Gastroesophageal sphincter (tissue), 4 donors: ENCODE measurements at regions not wholly inside any gene's neighbourhood (a gene's known extent, or its start where the extent isn't known, plus 50 kb on each side); places are given as distances from the start of the nearest gene placed in this dataset.

Source experiments
- ATAC-seq: fragments of 150-250 bp; one replicate; pipeline ENCODE4 v1.9.1; 2016; ENCODE audit warnings: mild to moderate bottlenecking, moderate library complexity
- H3K27ac ChIP-seq, 4 donors: fragments of 200-600 bp; sonication (generic) in 3 of 4; 1 replicate in 3 of 4; 2 replicates in 1 of 4; pipeline ENCODE4 v1.5.1; 2016 to 2019
- H3K27me3 ChIP-seq: fragments of 200-600 bp; sonication (generic); one replicate; pipeline ENCODE4 v1.5.1; 2019
- H3K36me3 ChIP-seq, 2 donors: fragments of 200-600 bp; sonication (generic); one replicate each; pipeline ENCODE4 v1.5.1; 2019; ENCODE audit warnings: control low read depth in 1 of 2
- H3K4me1 ChIP-seq, 3 donors: fragments of 200-600 bp; sonication (generic); 1 replicate in 2 of 3; 2 replicates in 1 of 3; pipeline ENCODE4 v1.5.1; 2016 to 2019; ENCODE audit warnings: control low read depth in 2 of 3
- H3K4me3 ChIP-seq, 2 donors: fragments of 200-600 bp; sonication (generic); one replicate each; pipeline ENCODE4 v1.5.1; 2019; ENCODE audit warnings: mild to moderate bottlenecking in 1 of 2, moderate library complexity in 1 of 2
- H3K9me3 ChIP-seq, 3 donors: fragments of 200-600 bp; sonication (generic); one replicate each; pipeline ENCODE4 v1.5.1; 2017 to 2019; ENCODE audit warnings: control low read depth in 2 of 3
- EP300 ChIP-seq: sonication (generic); formaldehyde crosslinking; IDR thresholded peaks from one replicate; pipeline ENCODE4 v1.6.1; 2017; ENCODE audit warnings: antibody characterized with exemption, mild to moderate bottlenecking
- POLR2A ChIP-seq, 2 donors: fragments of 450-650 bp; IDR thresholded peaks; one replicate each; pipeline ENCODE4 v1.6.1; 2017; ENCODE audit warnings: antibody characterized with exemption in 2 of 2, mild to moderate bottlenecking in 2 of 2, moderate library complexity in 1 of 2
- POLR2AphosphoS5 ChIP-seq: sonication (generic); formaldehyde crosslinking; IDR thresholded peaks from one replicate; pipeline ENCODE4 v1.6.1; 2017; ENCODE audit warnings: antibody characterized with exemption
- WGBS, 2 donors: methylation state at CpG; one replicate each; pipeline ENCODE4 v1.1.5; 2018; ENCODE audit warnings: low coverage in 1 of 2; 5-methylcytosine and 5-hydroxymethylcytosine counted together
- TF ChIP-seq, protein P1 (sequence below), 4 experiments: fragments of 200-600 bp in 2 of 4; fragments of 450-650 bp in 2 of 4; sonication (generic) in 1 of 4; IDR thresholded peaks; one replicate each; pipeline ENCODE4 v1.5.1; 2017 to 2019; ENCODE audit warnings: antibody characterized with exemption in 4 of 4, mild to moderate bottlenecking in 2 of 4, moderate library complexity in 2 of 4

DNA sequence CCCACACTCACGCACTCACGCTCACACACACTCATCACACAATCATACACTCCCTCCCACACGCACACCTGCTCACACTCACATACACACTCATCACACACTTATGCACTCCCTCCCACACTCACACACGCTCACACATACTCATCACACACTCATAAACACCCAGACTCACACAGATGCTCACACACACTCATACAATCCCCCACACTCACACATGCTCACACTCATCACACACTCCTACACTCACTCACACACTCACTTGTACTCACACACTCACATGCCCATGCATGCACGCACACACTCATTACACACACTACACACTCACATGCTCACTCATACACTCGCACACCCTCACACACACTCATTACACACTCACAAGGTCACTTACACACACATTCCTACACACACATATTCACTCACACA lies 131.1 kb upstream of the PDE10A start:
- H3K9me3 ChIP-seq = no peaks in the 10 kb centered on the region
- WGBS, 2 donors = 89 to 94% methylated on average over 6 of the region's 6 CpGs
- no peak for ATAC-seq

DNA sequence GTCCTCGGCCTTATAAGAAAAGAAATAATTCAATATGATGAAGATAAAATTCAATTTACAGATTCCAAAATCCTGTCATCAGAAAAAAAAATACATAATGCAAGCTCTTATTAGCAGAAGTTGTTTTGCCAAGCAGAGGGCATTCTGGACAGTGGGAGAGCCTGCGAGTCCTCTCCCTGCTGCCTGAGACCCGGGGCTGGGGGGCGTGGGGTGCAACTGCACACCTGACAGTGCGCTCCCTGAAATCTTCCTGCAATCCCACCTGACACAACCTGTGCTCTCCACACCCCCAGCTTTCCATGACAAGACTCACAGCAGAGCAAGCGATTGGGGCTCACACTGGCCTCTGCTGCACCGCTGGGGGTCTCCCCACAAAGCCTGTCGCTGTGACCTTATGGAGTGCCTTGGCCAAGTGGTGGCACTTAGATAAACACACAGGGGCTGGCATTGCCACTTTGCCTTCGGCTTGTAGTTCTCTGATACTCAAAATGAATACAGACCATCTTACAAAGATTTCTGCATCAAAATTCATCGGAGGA lies 130.3 kb upstream of the PDE10A start:
- Histone ChIP-seq H3K27me3 (no peaks in the 10 kb centered on the region), H3K27ac (no peak overlapping the region), H3K9me3 (no peaks in the 10 kb centered on the region), H3K4me1 (no peaks in the 10 kb centered on the region), H3K36me3 (no peaks in the 10 kb centered on the region), H3K4me3 (no peak overlapping the region)
- ATAC-seq = no peak
- 81 to 94% methylated on average over 9 of the region's 10 CpGs for WGBS, 2 donors
- no peak for TF ChIP-seq EP300

More for the DNA sequence above, 131.1 kb upstream of the PDE10A start:
- Histone ChIP-seq H3K4me1 (no peaks in the 10 kb centered on the region), H3K27ac (no peak overlapping the region), H3K36me3 (no peaks in the 10 kb centered on the region), H3K4me3 (no peak overlapping the region), H3K27me3 (no peaks in the 10 kb centered on the region)
- TF ChIP-seq POLR2AphosphoS5 = no peak
- TF ChIP-seq, protein P1, sequence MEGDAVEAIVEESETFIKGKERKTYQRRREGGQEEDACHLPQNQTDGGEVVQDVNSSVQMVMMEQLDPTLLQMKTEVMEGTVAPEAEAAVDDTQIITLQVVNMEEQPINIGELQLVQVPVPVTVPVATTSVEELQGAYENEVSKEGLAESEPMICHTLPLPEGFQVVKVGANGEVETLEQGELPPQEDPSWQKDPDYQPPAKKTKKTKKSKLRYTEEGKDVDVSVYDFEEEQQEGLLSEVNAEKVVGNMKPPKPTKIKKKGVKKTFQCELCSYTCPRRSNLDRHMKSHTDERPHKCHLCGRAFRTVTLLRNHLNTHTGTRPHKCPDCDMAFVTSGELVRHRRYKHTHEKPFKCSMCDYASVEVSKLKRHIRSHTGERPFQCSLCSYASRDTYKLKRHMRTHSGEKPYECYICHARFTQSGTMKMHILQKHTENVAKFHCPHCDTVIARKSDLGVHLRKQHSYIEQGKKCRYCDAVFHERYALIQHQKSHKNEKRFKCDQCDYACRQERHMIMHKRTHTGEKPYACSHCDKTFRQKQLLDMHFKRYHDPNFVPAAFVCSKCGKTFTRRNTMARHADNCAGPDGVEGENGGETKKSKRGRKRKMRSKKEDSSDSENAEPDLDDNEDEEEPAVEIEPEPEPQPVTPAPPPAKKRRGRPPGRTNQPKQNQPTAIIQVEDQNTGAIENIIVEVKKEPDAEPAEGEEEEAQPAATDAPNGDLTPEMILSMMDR (IDR thresholded peaks at IDR 0.05) = no peak
- no peak for TF ChIP-seq POLR2A (IDR thresholded peaks at IDR 0.05)

DNA sequence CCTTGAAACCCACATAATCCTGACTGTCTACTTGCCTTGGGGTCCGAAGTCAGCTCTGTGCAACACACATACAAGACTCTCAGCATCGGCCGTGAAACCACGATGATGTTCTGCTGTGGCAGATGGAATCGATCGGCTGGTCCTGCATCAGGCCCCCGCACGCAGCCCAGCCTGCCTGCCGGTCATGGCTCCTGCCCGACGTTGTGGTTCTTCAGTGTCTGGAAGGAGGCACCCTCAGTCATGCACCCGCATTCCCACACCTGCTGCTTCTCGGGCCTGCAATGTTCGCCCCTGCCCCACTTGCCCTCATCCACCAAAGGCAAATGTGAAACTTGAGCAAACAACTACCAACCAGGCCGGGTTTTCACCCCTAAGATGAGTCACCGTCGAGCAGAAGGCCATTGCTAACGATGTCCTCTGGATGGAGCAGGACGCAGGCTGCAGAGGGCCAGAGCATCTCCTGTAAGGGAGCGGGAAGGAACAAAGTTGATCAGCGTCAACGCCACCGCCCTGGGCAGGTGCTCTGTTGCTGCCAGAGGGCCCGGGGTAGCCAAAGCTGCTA lies 128.9 kb upstream of the PDE10A start:
- H3K27me3 ChIP-seq = no peaks in the 10 kb centered on the region
- no peak overlapping the region for H3K4me3 ChIP-seq
- TF ChIP-seq, protein P1 (IDR thresholded peaks at IDR 0.05) = no peak
- TF ChIP-seq POLR2AphosphoS5 = no peak
- no peak for TF ChIP-seq EP300
- no peak for TF ChIP-seq POLR2A (IDR thresholded peaks at IDR 0.05)
- no peaks in the 10 kb centered on the region for H3K36me3 ChIP-seq
- 95% methylated on average over 4 to 9 of the region's 24 CpGs for WGBS, 2 donors
- H3K9me3 ChIP-seq = no peaks in the 10 kb centered on the region
- H3K4me1 ChIP-seq = no peaks in the 10 kb centered on the region
- H3K27ac ChIP-seq = no peak overlapping the region
- no peak for ATAC-seq

DNA sequence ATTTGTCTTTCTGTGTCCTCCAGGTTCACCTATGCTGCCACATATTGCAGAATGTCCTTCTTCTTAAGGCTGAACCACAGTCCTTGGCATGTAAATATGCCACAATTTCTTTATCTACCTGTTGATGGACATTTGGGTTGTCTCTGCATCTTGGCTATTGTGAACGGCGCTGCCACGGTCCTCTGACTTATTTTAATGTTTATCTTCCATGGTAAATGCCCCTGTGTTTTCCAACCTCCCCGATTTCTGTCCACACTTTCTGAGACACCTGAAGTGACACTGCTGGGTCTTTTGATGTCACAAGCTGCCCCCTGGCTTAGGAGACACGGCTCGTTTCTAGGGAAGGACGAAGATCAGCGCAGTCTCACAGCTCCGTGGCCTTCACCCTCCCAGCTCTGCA lies 128.3 kb upstream of the PDE10A start:
- Histone ChIP-seq H3K9me3 (no peaks in the 10 kb centered on the region), H3K27ac (no peak overlapping the region), H3K36me3 (no peaks in the 10 kb centered on the region), H3K27me3 (no peaks in the 10 kb centered on the region), H3K4me3 (no peak overlapping the region), H3K4me1 (no peaks in the 10 kb centered on the region)
- ATAC-seq = no peak
- 87% methylated on average over 8 of the region's 9 CpGs; no CpG with 5 or more reads in 1 of the 2 donors for WGBS, 2 donors
- no peak for TF ChIP-seq POLR2A (IDR thresholded peaks at IDR 0.05)
- no peak for TF ChIP-seq EP300
- TF ChIP-seq, protein P1 (IDR thresholded peaks at IDR 0.05) = no peak
- TF ChIP-seq POLR2AphosphoS5 = no peak

DNA sequence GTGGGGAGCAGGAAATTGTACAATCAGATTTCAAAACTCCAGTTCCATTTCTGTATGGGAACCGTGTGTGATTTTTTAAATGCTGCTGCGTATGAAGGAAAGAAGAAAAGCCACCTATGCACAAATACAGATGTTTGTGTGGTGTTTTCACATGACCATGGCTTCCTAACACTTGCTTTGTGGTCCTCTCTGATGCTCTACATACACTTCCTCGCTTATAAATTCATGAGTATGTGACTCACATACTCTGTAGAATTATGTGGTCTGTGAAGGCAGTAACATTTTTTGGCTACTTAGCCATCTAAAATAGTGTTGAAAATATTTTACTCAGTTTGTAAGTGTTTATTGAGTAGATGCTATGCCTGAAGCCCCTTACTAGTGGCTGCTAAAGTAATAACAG lies 119.8 kb upstream of the PDE10A start:
- no peaks in the 10 kb centered on the region for H3K4me1 ChIP-seq
- H3K9me3 ChIP-seq = no peaks in the 10 kb centered on the region
- H3K27me3 ChIP-seq = no peaks in the 10 kb centered on the region
- H3K36me3 ChIP-seq = no peaks in the 10 kb centered on the region
- no peak overlapping the region for H3K4me3 ChIP-seq
- TF ChIP-seq EP300 (no peak), POLR2A (IDR thresholded peaks at IDR 0.05) (no peak), POLR2AphosphoS5 (no peak)
- TF ChIP-seq, protein P1 (IDR thresholded peaks at IDR 0.05) = no peak
- 81 to 97% methylated on average over 3 of the region's 3 CpGs for WGBS, 2 donors
- no peak for ATAC-seq
- H3K27ac ChIP-seq = no peak overlapping the region
